Fibroblast of lung (primary cell): ENCODE measurements at regions not wholly inside any gene's neighbourhood (a gene's known extent, or its start where the extent isn't known, plus 50 kb on each side); places are given as distances from the start of the nearest gene placed in this dataset.

Experiments used
- EZH2 ChIP-seq: IDR thresholded peaks from 2 replicates; pipeline ENCODE4 v1.5.1; 2012; ENCODE audit warnings: low read length, control low read depth, mild to moderate bottlenecking; ENCODE audit errors: missing control alignments
- TF ChIP-seq, protein P1 (sequence below), 2 donors: IDR thresholded peaks in 1 of 2; conservative IDR thresholded peaks in 1 of 2; 1 replicate in 1 of 2; 2 replicates in 1 of 2; pipeline ENCODE4 v1.5.1; 2011 to 2012; ENCODE audit warnings: low read length in 2 of 2, control low read depth in 1 of 2, inconsistent platforms in 1 of 2, low read depth in 1 of 2, mild to moderate bottlenecking in 1 of 2

DNA sequence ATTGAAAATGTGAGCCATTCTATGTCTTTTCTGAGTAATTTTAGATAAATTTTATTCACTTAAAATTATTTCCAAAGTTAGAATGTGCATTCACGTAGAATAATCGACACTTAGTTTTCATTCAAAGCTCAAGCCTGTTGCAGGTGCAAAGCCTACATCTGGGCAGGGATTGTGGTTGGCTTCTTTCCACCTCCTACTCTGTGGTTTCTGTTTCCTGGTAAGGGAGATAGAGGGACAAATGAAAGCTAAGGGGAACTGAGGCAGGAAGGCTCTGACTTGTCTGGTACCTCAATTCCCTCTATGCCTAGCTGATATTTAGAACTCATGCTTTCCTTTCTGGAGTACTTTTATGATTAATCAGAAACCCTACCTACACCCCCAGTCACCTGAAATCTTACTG is 251.2 kb upstream of the DPYD start:
- TF ChIP-seq, protein P1, sequence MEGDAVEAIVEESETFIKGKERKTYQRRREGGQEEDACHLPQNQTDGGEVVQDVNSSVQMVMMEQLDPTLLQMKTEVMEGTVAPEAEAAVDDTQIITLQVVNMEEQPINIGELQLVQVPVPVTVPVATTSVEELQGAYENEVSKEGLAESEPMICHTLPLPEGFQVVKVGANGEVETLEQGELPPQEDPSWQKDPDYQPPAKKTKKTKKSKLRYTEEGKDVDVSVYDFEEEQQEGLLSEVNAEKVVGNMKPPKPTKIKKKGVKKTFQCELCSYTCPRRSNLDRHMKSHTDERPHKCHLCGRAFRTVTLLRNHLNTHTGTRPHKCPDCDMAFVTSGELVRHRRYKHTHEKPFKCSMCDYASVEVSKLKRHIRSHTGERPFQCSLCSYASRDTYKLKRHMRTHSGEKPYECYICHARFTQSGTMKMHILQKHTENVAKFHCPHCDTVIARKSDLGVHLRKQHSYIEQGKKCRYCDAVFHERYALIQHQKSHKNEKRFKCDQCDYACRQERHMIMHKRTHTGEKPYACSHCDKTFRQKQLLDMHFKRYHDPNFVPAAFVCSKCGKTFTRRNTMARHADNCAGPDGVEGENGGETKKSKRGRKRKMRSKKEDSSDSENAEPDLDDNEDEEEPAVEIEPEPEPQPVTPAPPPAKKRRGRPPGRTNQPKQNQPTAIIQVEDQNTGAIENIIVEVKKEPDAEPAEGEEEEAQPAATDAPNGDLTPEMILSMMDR (conservative IDR thresholded peaks at IDR 0.05 in 1 of 2, IDR thresholded peaks at IDR 0.05 in 1 of 2; ENCODE audit: low read depth in 1 of 2, low read length in 2 of 2): no peak
- no peak for TF ChIP-seq EZH2
